DND-41 (cell line): ENCODE measurements at regions not wholly inside any gene's neighbourhood (a gene's known extent, or its start where the extent isn't known, plus 50 kb on each side); places are given as distances from the start of the nearest gene placed in this dataset.

ENCODE experiments used
- CTCF ChIP-seq: IDR thresholded peaks from 2 replicates; pipeline ENCODE4 v1.5.1; 2012; ENCODE audit warnings: borderline replicate concordance, low read length, moderate library complexity, mild to moderate bottlenecking; ENCODE audit not compliant: poor library complexity, severe bottlenecking; ENCODE audit errors: extremely low read depth
- EZH2 ChIP-seq: IDR thresholded peaks from 3 replicates; pipeline ENCODE4 v1.6.1; 2012; ENCODE audit warnings: borderline replicate concordance, low read depth, mild to moderate bottlenecking, moderate library complexity, low read length, inconsistent platforms; ENCODE audit not compliant: severe bottlenecking

- TF ChIP-seq CTCF, result no peak
- no peak for TF ChIP-seq EZH2
Observed at GRCh38 chr13:85976242-85976641, 177.0 kb upstream of the SLITRK6 start.
